H1 (cell line): ENCODE measurements at regions not wholly inside any gene's neighbourhood (a gene's known extent, or its start where the extent isn't known, plus 50 kb on each side); places are given as distances from the start of the nearest gene placed in this dataset.

Source experiments
- CTCF ChIA-PET: fragments of 300-600 bp; sonication (Branson Sonifier 250); formaldehyde crosslinking; loops from one replicate; lab custom pipeline; 2021; ENCODE audit not compliant: partially characterized antibody; lab: Charles Lee
- POLR2A ChIA-PET: fragments of 300-600 bp; sonication (Branson Sonifier 250); formaldehyde crosslinking; loops from one replicate; lab custom pipeline; 2021; ENCODE audit warnings: inconsistent platforms; ENCODE audit not compliant: partially characterized antibody; lab: Charles Lee
- DNase-seq, 2 experiments: peaks; one replicate each; pipeline versions ENCODE4 v3.0.0 to v3.0.0-alpha.2; 2010 to 2022; ENCODE audit warnings: low spot score in 2 of 2, low read depth in 1 of 2, mixed read lengths in 1 of 2
- FAIRE-seq: peaks from 2 replicates; lab custom pipeline; 2011; peaks lifted over from hg19 to GRCh38; lab: Jason Lieb, UNC
- H2AFZ ChIP-seq: 2 replicates; pipeline ENCODE4 v1.8.1; 2012; ENCODE audit warnings: low read length, inconsistent platforms
- H2AK5ac ChIP-seq: 2 replicates; pipeline ENCODE4 v1.6.1; 2013; ENCODE audit warnings: low read depth, low read length
- H2BK120ac ChIP-seq: replicated peaks from 2 replicates; pipeline ENCODE3; 2013; ENCODE audit warnings: low read depth, low read length, inconsistent platforms
- H2BK12ac ChIP-seq: 2 replicates; pipeline ENCODE4 v1.6.1; 2013; ENCODE audit warnings: low read depth, low read length
- H2BK15ac ChIP-seq: 2 replicates; pipeline ENCODE4 v1.6.1; 2013; ENCODE audit warnings: low read length
- H2BK20ac ChIP-seq: 2 replicates; pipeline ENCODE4 v1.6.1; 2013; ENCODE audit warnings: low read length
- H2BK5ac ChIP-seq: 2 replicates; pipeline ENCODE4 v1.6.1; 2013; ENCODE audit warnings: low read depth, low read length
- H3K14ac ChIP-seq: 2 replicates; pipeline ENCODE4 v1.6.1; 2013; ENCODE audit warnings: inconsistent platforms; ENCODE audit not compliant: insufficient read length
- H3K18ac ChIP-seq: 2 replicates; pipeline ENCODE4 v1.6.1; 2013; ENCODE audit warnings: low read length; ENCODE audit errors: extremely low read depth
- H3K23ac ChIP-seq: 2 replicates; pipeline ENCODE4 v1.6.1; 2013; ENCODE audit warnings: inconsistent platforms; ENCODE audit not compliant: insufficient read length
- H3K23me2 ChIP-seq: 2 replicates; pipeline ENCODE4 v1.6.1; 2013; ENCODE audit warnings: low read depth, low read length
- H3K27ac ChIP-seq: 2 replicates; pipeline ENCODE4 v1.6.1; 2011; ENCODE audit warnings: low read depth, low read length, inconsistent platforms
- H3K27me3 ChIP-seq, 4 experiments: replicated peaks in 1 of 4; 1 replicate in 1 of 4; 2 replicates in 3 of 4; pipeline versions ENCODE4 v1.6.1 to v1.8.1; 2011 to 2013; ENCODE audit warnings: low read length in 3 of 4, mild to moderate bottlenecking in 3 of 4, inconsistent platforms in 2 of 4, mixed read lengths in 2 of 4, moderate library complexity in 1 of 4; ENCODE audit not compliant: control insufficient read depth in 3 of 4, insufficient read depth in 3 of 4; ENCODE audit errors: extremely low read depth in 1 of 4
- H3K36me3 ChIP-seq, 4 experiments: 2 replicates each; pipeline versions ENCODE4 v1.6.1 to v1.8.1; 2011 to 2013; ENCODE audit warnings: mild to moderate bottlenecking in 4 of 4, low read length in 3 of 4, moderate library complexity in 2 of 4, control low read depth in 1 of 4, inconsistent platforms in 1 of 4; ENCODE audit not compliant: insufficient read depth in 4 of 4, control insufficient read depth in 2 of 4
- H3K4ac ChIP-seq: replicated peaks from 2 replicates; pipeline ENCODE3; 2013; ENCODE audit warnings: low read length, low read depth, mixed read lengths, inconsistent platforms; ENCODE audit not compliant: insufficient read length
- H3K4me1 ChIP-seq, 4 experiments: replicated peaks in 1 of 4; 1 replicate in 1 of 4; 2 replicates in 3 of 4; pipeline versions ENCODE4 v1.6.1 to v1.8.1; 2011 to 2013; ENCODE audit warnings: low read length in 3 of 4, inconsistent platforms in 2 of 4, mixed read lengths in 1 of 4; ENCODE audit not compliant: insufficient read depth in 4 of 4, control insufficient read depth in 3 of 4
- H3K4me2 ChIP-seq, 2 experiments: 2 replicates each; pipeline versions ENCODE4 v1.6.1 to v1.8.1; 2011 to 2013; ENCODE audit warnings: low read depth in 2 of 2, low read length in 2 of 2, control low read depth in 1 of 2, inconsistent platforms in 1 of 2, mild to moderate bottlenecking in 1 of 2; ENCODE audit not compliant: insufficient read depth in 1 of 2
- H3K4me3 ChIP-seq, 4 experiments: fragments of 200-600, 300-600 bp in 1 of 4; sonication (generic), shearing (Covaris generic), sonication (Bioruptor Twin) in 1 of 4; 2 replicates each; pipeline versions ENCODE4 v1.5.1 to v1.8.1; 2011 to 2016; ENCODE audit warnings: low read length in 4 of 4, low read depth in 3 of 4, control low read depth in 2 of 4, inconsistent platforms in 2 of 4, mild to moderate bottlenecking in 2 of 4, mixed read lengths in 1 of 4, moderate library complexity in 1 of 4; ENCODE audit not compliant: insufficient read depth in 2 of 4; ENCODE audit errors: extremely low read depth in 1 of 4
- H3K56ac ChIP-seq: replicated peaks from 2 replicates; pipeline ENCODE3; 2013; ENCODE audit warnings: low read depth, mild to moderate bottlenecking, mixed read lengths, low read length, inconsistent platforms; ENCODE audit not compliant: insufficient read length
- H3K79me1 ChIP-seq: 2 replicates; pipeline ENCODE4 v1.6.1; 2013; ENCODE audit warnings: low read depth, low read length, control low read depth
- H3K79me2 ChIP-seq, 2 experiments: 2 replicates each; pipeline versions ENCODE4 v1.6.1 to v1.8.1; 2012 to 2013; ENCODE audit warnings: low read length in 2 of 2, mild to moderate bottlenecking in 2 of 2, inconsistent platforms in 1 of 2; ENCODE audit not compliant: insufficient read depth in 2 of 2, control insufficient read depth in 1 of 2
- H3K9ac ChIP-seq, 4 experiments: replicated peaks in 1 of 4; 1 replicate in 1 of 4; 2 replicates in 3 of 4; pipeline versions ENCODE4 v1.6.1 to v1.8.1; 2011 to 2013; ENCODE audit warnings: low read depth in 3 of 4, low read length in 3 of 4, control low read depth in 2 of 4, mild to moderate bottlenecking in 2 of 4, moderate library complexity in 2 of 4, inconsistent platforms in 1 of 4; ENCODE audit errors: extremely low read depth in 1 of 4
- H3K9me3 ChIP-seq, 2 experiments: 2 replicates each; pipeline versions ENCODE4 v1.6.1 to v1.8.1; 2012 to 2013; ENCODE audit warnings: mild to moderate bottlenecking in 2 of 2, moderate library complexity in 2 of 2, control low read depth in 1 of 2, inconsistent platforms in 1 of 2, low read depth in 1 of 2, low read length in 1 of 2, mixed read lengths in 1 of 2; ENCODE audit not compliant: insufficient read depth in 2 of 2
- H4K20me1 ChIP-seq, 2 experiments: replicated peaks in 1 of 2; 2 replicates each; pipeline versions ENCODE3 to v1.8.1; 2011 to 2013; ENCODE audit warnings: inconsistent platforms in 2 of 2, low read length in 2 of 2, mild to moderate bottlenecking in 1 of 2; ENCODE audit not compliant: insufficient read depth in 2 of 2, control insufficient read depth in 1 of 2
- H4K5ac ChIP-seq: 2 replicates; pipeline ENCODE4 v1.6.1; 2013; ENCODE audit warnings: low read length, low read depth, mixed read lengths, inconsistent platforms; ENCODE audit not compliant: insufficient read length
- H4K8ac ChIP-seq: 2 replicates; pipeline ENCODE4 v1.8.0; 2013; ENCODE audit warnings: mild to moderate bottlenecking, moderate library complexity, low read length, inconsistent platforms; ENCODE audit not compliant: insufficient read depth; ENCODE audit errors: extremely low read depth
- H4K91ac ChIP-seq: replicated peaks from 2 replicates; pipeline ENCODE3; 2013; ENCODE audit warnings: low read length, mixed read lengths, inconsistent platforms; ENCODE audit not compliant: insufficient read length
- CHD2 ChIP-seq: IDR thresholded peaks from 2 replicates; pipeline ENCODE4 v1.6.1; 2012; ENCODE audit warnings: low read length, improper control_type of control experiment
- GABPA ChIP-seq: IDR thresholded peaks from 2 replicates; pipeline ENCODE4 v1.6.1; 2011; ENCODE audit warnings: mild to moderate bottlenecking, low read length, moderate library complexity, borderline replicate concordance; ENCODE audit not compliant: insufficient read depth
- KDM1A ChIP-seq: fragments of 200-600, 300-600 bp; sonication (generic); IDR thresholded peaks from 2 replicates; pipeline ENCODE4 v1.7.1; 2016; ENCODE audit warnings: mild to moderate bottlenecking, low read length, borderline replicate concordance
- WGBS, 2 experiments: shearing (Covaris generic) in 1 of 2; methylation state at CpG; one replicate each; pipeline versions ENCODE4 v1.1.6 to v1.1.7; 2013 to 2015; ENCODE audit warnings: low lambda C conversion rate in 2 of 2, mixed read lengths in 2 of 2, inconsistent platforms in 1 of 2, low coverage in 1 of 2, missing lambda C conversion rate in 1 of 2; ENCODE audit not compliant: insufficient replicate concordance in 2 of 2, insufficient coverage in 1 of 2, insufficient read length in 1 of 2; ENCODE audit errors: extremely low coverage in 1 of 2, missing lambda C conversion rate in 1 of 2; 5-methylcytosine and 5-hydroxymethylcytosine counted together

DNA sequence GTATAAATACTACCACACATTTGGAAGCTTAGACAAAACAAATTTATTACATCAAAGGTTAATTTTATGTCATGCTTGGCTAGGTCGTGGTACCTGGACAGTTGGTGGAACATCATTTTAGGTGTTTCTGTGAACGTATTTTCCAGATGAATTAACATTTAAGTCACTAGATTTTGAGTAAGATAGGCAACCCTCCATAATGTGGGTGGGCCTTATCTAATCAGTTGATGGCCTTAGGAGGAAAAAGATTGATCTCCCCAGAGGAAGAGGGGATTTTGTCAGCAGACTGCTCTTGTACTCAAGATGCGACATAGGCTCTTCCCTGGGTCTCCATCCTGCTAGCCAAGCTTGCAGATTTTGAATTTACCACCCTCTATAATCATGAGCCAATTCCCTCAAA is 85.0 kb downstream of the RPRM start:
- no peak overlapping the region for H2AK5ac ChIP-seq
- TF ChIP-seq CHD2 (no peak), KDM1A (peak; percentile 43; the same call in 1 of the 2 replicates), GABPA (no peak)
- no peaks in the 10 kb centered on the region for H3K27me3 ChIP-seq
- H4K91ac ChIP-seq, result no peak overlapping the region
- H3K56ac ChIP-seq, result no peak overlapping the region
- H2BK15ac ChIP-seq, result no peak overlapping the region
- no peak overlapping the region for H3K9ac ChIP-seq
- peaks cover 0 to 6% (median 4%) of the 10 kb centered on the region in 4 experiments; a peak in 4 of 7 replicates for H3K4me1 ChIP-seq
- no peak overlapping the region for H3K23ac ChIP-seq
- H2BK20ac ChIP-seq, result no peak overlapping the region
- ChIA-PET POLR2A (no interaction called here), CTCF (interaction anchor here (1.4 to 1.6 kb wide), 2 partner anchors 13 to 15 kb away, joined by 5 to 7 read pairs; no protein-coding TSS in a partner anchor)
- FAIRE-seq (no peak), DNase-seq (no peak)
- H3K18ac ChIP-seq, result no peak overlapping the region
- H2BK120ac ChIP-seq, result no peak overlapping the region
- H2BK5ac ChIP-seq, result no peak overlapping the region
- H3K14ac ChIP-seq, result no peak overlapping the region
- H3K23me2 ChIP-seq, result no peaks in the 10 kb centered on the region
- no peak overlapping the region for H2AFZ ChIP-seq
- no peaks in the 10 kb centered on the region for H3K36me3 ChIP-seq
- no peaks in the 10 kb centered on the region for H3K79me2 ChIP-seq
- H3K79me1 ChIP-seq, result no peaks in the 10 kb centered on the region
- H3K4ac ChIP-seq, result no peak overlapping the region
- 77% methylated on average over 3 of the region's 3 CpGs; no CpG with 5 or more reads in 1 of the 2 experiments for WGBS, 2 experiments
- H2BK12ac ChIP-seq, result no peak overlapping the region
- no peak overlapping the region for H4K5ac ChIP-seq
- no peak overlapping the region for H3K4me2 ChIP-seq
- no peak overlapping the region for H4K8ac ChIP-seq
- no peak overlapping the region for H3K27ac ChIP-seq
- H3K4me3 ChIP-seq, result no peak overlapping the region
- no peaks in the 10 kb centered on the region for H4K20me1 ChIP-seq
- no peaks in the 10 kb centered on the region for H3K9me3 ChIP-seq
